ENCODE measurements at regions not wholly inside any gene's neighbourhood (a gene's known extent, or its start where the extent isn't known, plus 50 kb on each side); places are given as distances from the start of the nearest gene placed in this dataset.

- DNase-seq: no peak
These were observed 83.0 kb upstream of the GLIS3 start for GRCh38 chr9:4382722-4383317.

GRCh38 chr9:4381744-4382143 lies 81.9 kb upstream of the GLIS3 start:
- no peak for DNase-seq

GRCh38 chr9:4380406-4380805 lies 80.5 kb upstream of the GLIS3 start:
- no peak for DNase-seq

GRCh38 chr9:4375424-4376200 lies 75.7 kb upstream of the GLIS3 start:
- DNase-seq: no peak

- no peak for DNase-seq
These were observed 71.2 kb upstream of the GLIS3 start for GRCh38 chr9:4371108-4371507.

- no peak for DNase-seq
These were observed 70.6 kb upstream of the GLIS3 start for GRCh38 chr9:4370501-4370900.

GRCh38 chr9:4366591-4367330 lies 66.9 kb upstream of the GLIS3 start:
- peak; percentile 53 for DNase-seq

- no peak for DNase-seq
These were observed 65.2 kb upstream of the GLIS3 start for GRCh38 chr9:4365055-4365454.

- no peak for DNase-seq
These were observed 62.4 kb upstream of the GLIS3 start for GRCh38 chr9:4362281-4362680.

- no peak for DNase-seq
These were observed 59.1 kb upstream of the GLIS3 start for GRCh38 chr9:4359016-4359415.

GRCh38 chr9:4357929-4358328 lies 58.1 kb upstream of the GLIS3 start:
- no peak for DNase-seq

GRCh38 chr9:4356306-4356705 lies 56.4 kb upstream of the GLIS3 start:
- no peak for DNase-seq

GRCh38 chr9:4353236-4353635 lies 53.4 kb upstream of the GLIS3 start:
- no peak for DNase-seq

GRCh38 chr9:4349816-4350418 lies 50.0 kb upstream of the GLIS3 start:
- no peak for DNase-seq

All from NCI-H2081 treated with DMSO at 0.1 percent for 48 hours (cell line).